GM12878 (cell line): ENCODE measurements at regions not wholly inside any gene's neighbourhood (a gene's known extent, or its start where the extent isn't known, plus 50 kb on each side); places are given as distances from the start of the nearest gene placed in this dataset.

Source experiments
- ATAC-seq: fragments of 200-7000 bp; cut with Tn5 transposase; 3 replicates; pipeline ENCODE4 v1.9.1; 2020; ENCODE audit warnings: mild to moderate bottlenecking, moderate library complexity
- BruUV-seq: library from RNA; stranded (reverse); fragments of 400-500 nt; replicated peaks from 2 replicates; lab custom pipeline; 2021; lab: Mats Ljungman, UMichigan
- CTCF ChIA-PET: fragments of 300-600 bp; sonication (Branson Sonifier 250); formaldehyde crosslinking; extraction: SDS; loops from one replicate; lab custom pipeline; 2021; ENCODE audit warnings: inconsistent platforms; lab: Yijun Ruan, JAX
- POLR2A ChIA-PET: fragments of 350-600 bp; formaldehyde crosslinking; extraction: SDS; loops from one replicate; lab custom pipeline; 2021; ENCODE audit warnings: inconsistent platforms; lab: Charles Lee
- RAD21 ChIA-PET: fragments of 300-600 bp; sonication (Branson Sonifier 250); formaldehyde crosslinking; loops from one replicate; lab custom pipeline; 2023; ENCODE audit warnings: antibody characterized with exemption; ENCODE audit not compliant: unreplicated experiment; lab: Charles Lee
- SMC1A ChIA-PET: fragments of 300-600 bp; sonication (Branson Sonifier 250); formaldehyde crosslinking; loops from one replicate; lab custom pipeline; 2023; ENCODE audit not compliant: unreplicated experiment, uncharacterized antibody; lab: Charles Lee
- DNase-seq: peaks from one replicate; pipeline ENCODE4 v3.0.0-alpha.2; 2011; ENCODE audit warnings: low read depth, low spot score
- FAIRE-seq: peaks from 3 replicates; lab custom pipeline; 2011; peaks lifted over from hg19 to GRCh38; lab: Jason Lieb, UNC
- H2AFZ ChIP-seq: 2 replicates; pipeline ENCODE4 v1.6.0; 2011; ENCODE audit warnings: low read depth, low read length, control low read depth; ENCODE audit not compliant: control insufficient read depth
- H3K27ac ChIP-seq: 2 replicates; pipeline ENCODE4 v1.5.1; 2011; ENCODE audit warnings: control low read depth; ENCODE audit not compliant: control insufficient read depth, insufficient read depth
- H3K27me3 ChIP-seq, 2 experiments: replicated peaks in 1 of 2; 2 replicates each; pipeline versions ENCODE4 v1.6.0 to v1.6.1; 2011; ENCODE audit warnings: low read length in 1 of 2; ENCODE audit not compliant: control insufficient read depth in 2 of 2, insufficient read depth in 2 of 2
- H3K36me3 ChIP-seq, 2 experiments: 2 replicates each; pipeline ENCODE4 v1.5.1; 2011; ENCODE audit warnings: low read length in 1 of 2; ENCODE audit not compliant: control insufficient read depth in 2 of 2, insufficient read depth in 2 of 2
- H3K4me1 ChIP-seq: 2 replicates; pipeline ENCODE4 v1.6.1; 2011; ENCODE audit warnings: mild to moderate bottlenecking, low read length, moderate library complexity, mixed read lengths; ENCODE audit not compliant: control insufficient read depth, insufficient read depth
- H3K4me2 ChIP-seq: 2 replicates; pipeline ENCODE4 v1.6.0; 2011; ENCODE audit warnings: control low read depth; ENCODE audit not compliant: control insufficient read depth, insufficient read depth
- H3K4me3 ChIP-seq: fragments of 200-600 bp; sonication (generic); 2 replicates; pipeline ENCODE4 v1.5.1; 2016
- H3K79me2 ChIP-seq: 2 replicates; pipeline ENCODE4 v1.6.0; 2011; ENCODE audit warnings: low read length; ENCODE audit not compliant: control insufficient read depth, insufficient read depth
- H3K9ac ChIP-seq: 2 replicates; pipeline ENCODE4 v1.8.0; 2011; ENCODE audit warnings: low read length, control low read depth, mixed read lengths; ENCODE audit not compliant: control insufficient read depth, insufficient read depth
- H3K9me3 ChIP-seq: replicated peaks from 3 replicates; pipeline ENCODE4 v1.5.1; 2011; ENCODE audit warnings: mild to moderate bottlenecking, low read length; ENCODE audit not compliant: control insufficient read depth, insufficient read depth
- H4K20me1 ChIP-seq: 2 replicates; pipeline ENCODE4 v1.6.0; 2011; ENCODE audit not compliant: control insufficient read depth, insufficient read depth
- ATF2 ChIP-seq: IDR thresholded peaks from 2 replicates; pipeline ENCODE4 v1.6.1; 2012; ENCODE audit warnings: low read length, inconsistent platforms
- CHD4 ChIP-seq: fragments of 200-600 bp; sonication (generic); IDR thresholded peaks from 2 replicates; pipeline ENCODE4 v1.6.1; 2016; ENCODE audit warnings: mild to moderate bottlenecking
- EZH2 ChIP-seq: IDR thresholded peaks from 2 replicates; pipeline ENCODE4 v1.6.1; 2012; ENCODE audit warnings: low read depth, mild to moderate bottlenecking, control low read depth, inconsistent platforms, low read length, borderline replicate concordance; ENCODE audit not compliant: control insufficient read depth
- IKZF2 ChIP-seq, 2 experiments: fragments of 450-650 bp; IDR thresholded peaks; 2 replicates each; pipeline ENCODE4 v1.6.1; 2017; ENCODE audit warnings: mild to moderate bottlenecking in 2 of 2, moderate library complexity in 2 of 2
- MEF2A ChIP-seq: IDR thresholded peaks from 2 replicates; pipeline ENCODE4 v1.6.1; 2011; ENCODE audit warnings: low read depth, mild to moderate bottlenecking, low read length, moderate library complexity; ENCODE audit not compliant: insufficient read depth
- MEF2B ChIP-seq: fragments of 450-650 bp; IDR thresholded peaks from 2 replicates; pipeline ENCODE4 v1.6.1; 2018; ENCODE audit warnings: mild to moderate bottlenecking, moderate library complexity; ENCODE audit not compliant: partially characterized antibody, poor library complexity, severe bottlenecking
- MLLT1 ChIP-seq: fragments of 450-650 bp; IDR thresholded peaks from 2 replicates; pipeline ENCODE4 v1.6.1; 2016; ENCODE audit warnings: mild to moderate bottlenecking
- MXI1 ChIP-seq: fragments of 150-350 bp; IDR thresholded peaks from 2 replicates; pipeline ENCODE4 v1.6.1; 2011; ENCODE audit warnings: low read depth, mild to moderate bottlenecking, inconsistent platforms, low read length, improper control_type of control experiment
- NRF1 ChIP-seq: conservative IDR thresholded peaks from 2 replicates; pipeline ENCODE4 v1.6.1; 2011; ENCODE audit warnings: mild to moderate bottlenecking, low read depth, low read length, improper control_type of control experiment
- POU2F2 ChIP-seq: IDR thresholded peaks from 3 replicates; pipeline ENCODE4 v1.6.1; 2011; ENCODE audit warnings: low read depth, mild to moderate bottlenecking, low read length, borderline replicate concordance
- RELA ChIP-seq: fragments of 450-650 bp; IDR thresholded peaks from 2 replicates; pipeline ENCODE4 v1.8.0; 2014; ENCODE audit warnings: borderline replicate concordance; ENCODE audit not compliant: partially characterized antibody
- SPI1 ChIP-seq: IDR thresholded peaks from 2 replicates; pipeline ENCODE4 v1.6.1; 2011; ENCODE audit warnings: low read depth, mild to moderate bottlenecking, low read length, moderate library complexity, borderline replicate concordance; ENCODE audit not compliant: insufficient read depth
- SREBF2 ChIP-seq: IDR thresholded peaks from 2 replicates; pipeline ENCODE4 v1.6.1; 2012; ENCODE audit warnings: mild to moderate bottlenecking, low read length
- ZBTB40 ChIP-seq: fragments of 450-650 bp; IDR thresholded peaks from 2 replicates; pipeline ENCODE4 v1.6.1; 2016; ENCODE audit warnings: mild to moderate bottlenecking, moderate library complexity, borderline replicate concordance
- ZNF207 ChIP-seq: fragments of 450-650 bp; IDR thresholded peaks from 2 replicates; pipeline ENCODE4 v1.6.1; 2014; ENCODE audit warnings: antibody characterized with exemption, mild to moderate bottlenecking, borderline replicate concordance
- WGBS: methylation state at CpG from one replicate; pipeline ENCODE4 v1.1.6; 2016; ENCODE audit warnings: low lambda C conversion rate; ENCODE audit not compliant: insufficient replicate concordance, insufficient coverage; ENCODE audit errors: missing lambda C conversion rate; 5-methylcytosine and 5-hydroxymethylcytosine counted together
- in situ Hi-C: fragments of 300-500 bp; cut with MboI; formaldehyde crosslinking; loops from 9 replicates; pipeline ENCODE4 v1.14.3; 2018; ENCODE audit warnings: mixed read lengths
- intact Hi-C: fragments of 100-400 bp; cut with micrococcal nuclease; formaldehyde crosslinking; loops from one replicate; pipeline ENCODE4 v1.14.2; 2022; ENCODE audit not compliant: unreplicated experiment

GRCh38 chr14:71324767-71325272 is 417.6 kb downstream of the PCNX1 start:
- H3K4me3 ChIP-seq = peak overlapping the region; percentile 58
- RAD21 ChIA-PET = interaction anchor here (0.6 to 9.4 kb wide), 39 partner anchors 29 to 609 kb away, joined by 3 to 151 read pairs (median 4); no protein-coding TSS in a partner anchor
- no peaks in the 10 kb centered on the region; the same call in 2 of the 3 replicates for H3K9me3 ChIP-seq
- no peaks in the 10 kb centered on the region for H4K20me1 ChIP-seq
- H3K27me3 ChIP-seq = no peaks in the 10 kb centered on the region
- intact Hi-C loops = loop anchor here (2.0 to 10.0 kb wide), 5 partner anchors 30 to 340 kb away; no protein-coding TSS in a partner anchor
- H3K9ac ChIP-seq = peak overlapping the region; percentile 71
- in situ Hi-C loops = loop anchor here (5.0 kb wide), 4 partner anchors 67 to 427 kb away; no protein-coding TSS in a partner anchor
- H2AFZ ChIP-seq = no peak overlapping the region
- H3K79me2 ChIP-seq = peaks cover 90% of the 10 kb centered on the region
- POLR2A ChIA-PET = interaction anchor here (0.6 to 3.4 kb wide), 14 partner anchors 18 to 232 kb away, joined by 3 to 21 read pairs (median 4); no protein-coding TSS in a partner anchor
- CTCF ChIA-PET = interaction anchor here (0.7 to 8.1 kb wide), 21 partner anchors 25 to 531 kb away, joined by 3 to 89 read pairs (median 5); no protein-coding TSS in a partner anchor
- H3K36me3 ChIP-seq = no peaks in the 10 kb centered on the region
- H3K27ac ChIP-seq = peak overlapping the region; percentile 88
- peak overlapping the region; percentile 94 for H3K4me2 ChIP-seq
- peak; percentile 30 for ATAC-seq
- FAIRE-seq = no peak
- SMC1A ChIA-PET = interaction anchor here (0.6 to 8.5 kb wide), 52 partner anchors 12 to 531 kb away, joined by 3 to 150 read pairs (median 4); no protein-coding TSS in a partner anchor
- BruUV-seq = no TSS peak
- H3K4me1 ChIP-seq = peaks cover 43% of the 10 kb centered on the region
- peak; percentile 89 for DNase-seq
- 3% methylated on average over 6 of the region's 6 CpGs for WGBS
- TF ChIP-seq NRF1 = no peak
- TF ChIP-seq MLLT1 = peak; percentile 71
- TF ChIP-seq ZBTB40 = no peak
- TF ChIP-seq POU2F2 = peak; percentile 52; the same call in 1 of the 3 replicates
- peak; percentile 89 for TF ChIP-seq MEF2B
- no peak for TF ChIP-seq EZH2
- peak; percentile 95 for TF ChIP-seq RELA
- 0 out of 2 replicates have a peak, but pooled peaks have one; percentile 29 for TF ChIP-seq MEF2A
- peak; percentile 90 for TF ChIP-seq IKZF2 (IDR thresholded peaks at IDR 0.05)
- no peak for TF ChIP-seq ZNF207
- peak; percentile 86 for TF ChIP-seq MXI1
- TF ChIP-seq CHD4 = no peak
- TF ChIP-seq SREBF2 = no peak
- TF ChIP-seq SPI1 = peak; percentile 39; the same call in 1 of the 2 replicates
- TF ChIP-seq ATF2 = peak; percentile 71
